Activated CD4-positive, alpha-beta T cell treated with anti-CD3 and anti-CD28 coated beads for 48 hours (primary cell): ENCODE measurements at regions not wholly inside any gene's neighbourhood (a gene's known extent, or its start where the extent isn't known, plus 50 kb on each side); places are given as distances from the start of the nearest gene placed in this dataset.
"Not testable (repeated sequence)": the region's sequence is repeated elsewhere in the genome, so short reads cannot be mapped to it uniquely, and the experiment has no call there.

Experiments
- DNase-seq: peaks from one replicate; pipeline ENCODE4 v3.0.0-alpha.2; 2020

DNA sequence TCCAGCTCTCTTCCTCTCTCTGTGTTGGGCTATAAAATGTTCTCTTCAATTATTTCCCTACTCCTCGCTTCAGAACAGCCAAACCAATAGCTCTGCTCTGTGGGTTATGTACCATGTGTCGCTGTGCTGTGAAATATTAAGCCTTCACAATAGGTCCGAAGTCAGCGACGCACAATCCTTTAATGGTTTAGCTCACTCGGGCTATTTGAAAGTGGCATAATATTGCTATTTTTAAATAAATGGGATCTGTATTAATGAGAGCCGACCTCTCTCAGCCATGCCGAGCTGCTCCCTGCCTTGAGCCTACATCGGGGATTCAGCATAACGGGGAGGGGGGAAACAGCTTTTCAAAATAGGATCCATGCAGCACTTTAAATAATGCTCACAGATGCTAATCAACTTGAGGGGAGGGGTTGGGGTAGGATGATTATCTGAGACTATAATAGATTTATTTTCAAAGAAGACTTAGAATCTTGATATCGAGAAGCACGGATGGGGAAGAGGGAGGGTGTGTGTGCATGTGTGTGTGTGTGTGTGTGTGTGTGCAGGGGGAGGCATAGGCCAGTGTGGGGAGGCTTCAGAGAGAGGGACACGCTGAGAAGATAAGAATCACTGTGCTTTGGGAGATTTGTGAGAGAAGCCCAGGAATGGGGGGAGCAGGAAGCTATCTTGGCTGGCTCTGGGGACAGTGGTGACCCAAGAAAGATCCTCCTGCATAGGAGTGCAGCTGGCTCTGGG is 271.5 kb downstream of the NXPE2 start:
- no peak for DNase-seq

DNA sequence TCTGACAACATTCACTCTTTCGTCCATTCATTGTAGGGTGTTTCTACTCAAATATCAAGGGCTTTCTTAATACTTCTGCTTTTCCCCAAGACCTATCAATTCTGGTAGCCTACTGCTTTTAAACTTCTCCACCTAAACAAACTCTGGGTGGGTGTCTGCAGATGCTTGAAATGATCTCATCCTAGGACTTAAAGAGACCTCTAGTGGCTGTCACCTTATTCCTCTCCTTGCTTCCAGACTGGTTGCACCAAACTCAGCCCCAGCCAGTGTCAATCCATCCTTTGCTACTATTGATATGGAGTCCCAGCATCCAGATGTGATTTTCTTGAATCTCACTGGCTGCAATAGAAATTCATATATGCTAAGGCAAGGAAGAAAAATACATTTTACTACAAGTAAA is 274.7 kb downstream of the NXPE2 start:
- DNase-seq = no peak

DNA sequence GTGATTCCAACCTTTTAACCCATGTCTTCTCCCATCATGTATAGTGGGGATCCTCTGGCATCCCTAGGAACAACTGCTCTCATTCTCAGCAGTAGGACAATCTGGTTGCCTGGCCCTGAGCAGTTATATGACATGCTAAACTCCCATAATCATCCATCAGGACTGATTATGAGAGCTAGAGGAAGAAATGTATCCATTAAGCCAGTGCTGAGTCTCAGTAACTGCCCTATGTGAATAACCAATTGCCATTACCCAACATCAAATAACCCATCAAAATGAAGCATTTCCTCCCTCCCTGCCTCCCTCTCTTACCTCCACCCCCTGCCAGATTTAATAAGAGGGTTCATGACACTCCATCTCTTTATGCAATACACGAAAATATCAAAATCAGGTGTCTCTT is 277.6 kb downstream of the NXPE2 start:
- DNase-seq = no peak

DNA sequence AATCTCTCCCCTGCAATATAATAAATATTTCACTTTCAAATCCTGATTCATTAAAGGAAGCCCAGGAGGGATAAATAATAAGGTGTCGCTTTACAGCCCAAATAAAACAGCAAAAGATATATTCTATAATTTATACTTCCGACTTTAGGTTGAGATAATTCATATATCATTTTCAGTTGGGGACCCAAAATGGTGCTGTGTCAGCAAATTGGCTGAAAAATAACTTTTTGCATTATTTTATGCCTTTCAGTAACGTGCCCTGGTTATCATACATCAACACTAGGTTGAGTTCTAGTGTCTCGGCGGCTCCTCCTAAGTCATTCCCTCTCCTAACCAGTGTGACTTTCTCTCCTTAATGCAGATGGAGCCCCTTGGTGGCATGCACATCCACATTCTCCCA is 278.2 kb downstream of the NXPE2 start:
- no peak for DNase-seq

DNA sequence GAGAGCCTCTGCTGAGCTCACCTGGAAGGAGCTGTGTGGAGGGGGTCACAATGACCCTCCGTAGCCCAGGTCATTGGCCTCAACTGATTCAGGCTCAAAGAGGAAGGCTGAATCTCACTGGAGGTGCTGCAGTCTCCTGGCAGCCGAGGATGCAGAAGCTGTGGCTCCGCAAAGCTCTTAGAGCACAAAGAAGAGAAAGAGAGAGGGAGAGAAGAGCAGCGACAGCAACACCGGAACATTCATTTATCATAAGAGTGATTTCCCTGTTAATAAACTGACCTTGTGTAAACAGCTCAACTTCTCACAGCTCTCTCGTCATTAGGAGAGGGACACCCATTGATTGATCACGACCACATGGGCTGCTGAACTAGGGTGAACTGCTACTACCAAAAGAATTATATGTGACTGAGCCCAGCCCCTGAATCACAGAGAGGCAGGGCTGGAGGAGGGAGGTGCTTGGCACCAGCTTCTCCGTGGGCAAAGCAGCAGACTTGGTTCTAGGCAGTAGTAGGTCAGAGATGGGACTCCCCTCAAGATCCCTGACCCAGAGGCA is 281.7 kb downstream of the NXPE2 start:
- no peak for DNase-seq

DNA sequence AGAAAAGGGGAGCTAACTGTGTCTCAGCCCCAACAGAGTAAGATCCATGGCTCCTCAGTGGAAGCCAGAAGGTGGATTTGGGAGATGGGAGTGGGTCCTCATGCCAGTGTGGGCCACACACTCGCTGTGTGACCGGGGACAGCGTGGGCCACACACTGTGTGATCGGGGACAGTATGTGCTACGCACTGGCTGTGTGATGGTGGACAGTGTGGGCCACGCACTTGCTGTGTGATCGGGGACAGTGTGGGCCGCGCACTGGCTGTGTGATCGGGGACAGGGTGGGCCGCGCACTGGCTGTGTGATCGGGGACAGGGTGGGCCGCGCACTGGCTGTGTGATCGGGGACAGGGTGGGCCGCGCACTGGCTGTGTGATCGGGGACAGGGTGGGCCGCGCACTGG is 282.5 kb downstream of the NXPE2 start:
- not testable (repeated sequence) for DNase-seq

DNA sequence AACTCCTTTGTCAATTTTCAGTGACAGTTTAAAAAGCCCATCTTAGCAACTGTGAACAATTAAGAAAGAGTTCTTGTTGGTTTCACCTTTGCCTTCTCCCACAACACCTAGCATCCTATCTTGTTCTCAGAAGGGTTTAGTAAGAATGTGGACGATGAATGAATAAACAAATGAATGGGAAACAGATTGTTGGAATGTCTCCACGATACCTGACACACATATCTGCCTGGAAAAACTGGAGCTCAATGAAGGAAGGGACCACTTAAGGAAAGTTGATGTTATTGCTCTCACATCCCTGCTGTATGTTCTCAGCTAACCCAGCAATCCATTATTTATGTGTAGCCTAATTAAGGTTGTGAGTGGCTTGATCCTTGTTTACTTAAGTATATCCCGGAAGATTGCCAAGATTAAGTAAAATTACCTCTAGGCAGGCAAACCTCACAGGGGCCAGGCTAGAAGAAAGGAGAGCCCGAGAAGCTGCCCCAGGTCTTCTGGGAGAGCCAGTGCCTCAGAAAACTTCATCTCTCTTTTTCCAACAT is 286.4 kb downstream of the NXPE2 start:
- no peak for DNase-seq

DNA sequence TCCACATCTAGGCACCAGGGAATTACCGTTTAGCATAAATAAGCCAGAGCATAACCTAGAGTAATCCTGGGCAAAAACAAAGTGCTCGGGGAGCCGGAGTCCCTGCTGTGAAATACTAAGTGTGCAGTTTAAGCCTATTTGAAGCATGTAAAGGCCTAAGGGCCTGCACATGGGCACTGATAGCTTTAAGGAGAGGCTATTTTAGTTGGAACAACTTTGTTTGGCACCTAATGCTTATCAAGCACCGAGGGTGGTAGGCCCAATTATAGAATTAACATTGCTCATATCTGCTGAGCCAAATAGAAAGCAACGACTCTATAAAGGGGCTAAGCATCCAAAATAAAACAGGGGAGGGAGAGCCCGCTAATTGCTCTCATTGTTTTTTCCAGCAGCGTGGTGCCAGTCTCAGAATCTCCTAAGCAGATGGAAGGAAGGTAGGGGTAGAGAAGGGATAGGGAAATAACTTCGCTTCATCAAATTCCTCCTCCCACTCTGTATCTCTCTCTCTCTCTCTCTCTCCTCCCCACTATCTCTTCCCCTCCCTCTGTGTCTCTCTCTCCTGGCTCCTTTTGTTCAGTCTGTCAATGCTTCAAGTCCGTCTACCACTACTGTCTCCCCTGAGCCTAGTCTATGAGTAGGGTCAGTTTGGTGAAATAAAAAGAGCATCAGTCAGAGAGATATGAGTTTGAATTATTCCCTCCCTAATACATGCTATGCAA is 292.8 kb downstream of the NXPE2 start:
- no peak for DNase-seq

DNA sequence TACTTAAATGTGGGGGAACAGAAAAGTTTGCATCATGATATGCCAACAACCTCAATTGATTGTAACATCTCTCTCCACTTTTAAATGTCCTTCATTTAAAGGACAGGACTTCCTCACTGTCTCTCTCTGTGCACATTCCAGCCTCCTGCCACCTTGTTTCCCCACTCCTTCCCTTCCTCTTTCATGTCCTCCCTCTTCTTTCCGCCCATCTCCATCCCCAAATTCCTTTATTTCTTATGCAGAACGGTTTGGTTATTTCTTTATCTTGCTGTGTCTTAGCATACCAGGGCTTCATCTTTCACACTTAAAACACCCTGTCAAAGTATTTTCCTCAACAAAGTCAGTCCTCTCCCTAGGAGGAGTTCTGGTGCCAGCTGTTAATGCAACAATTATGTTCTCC is 293.8 kb downstream of the NXPE2 start:
- no peak for DNase-seq

DNA sequence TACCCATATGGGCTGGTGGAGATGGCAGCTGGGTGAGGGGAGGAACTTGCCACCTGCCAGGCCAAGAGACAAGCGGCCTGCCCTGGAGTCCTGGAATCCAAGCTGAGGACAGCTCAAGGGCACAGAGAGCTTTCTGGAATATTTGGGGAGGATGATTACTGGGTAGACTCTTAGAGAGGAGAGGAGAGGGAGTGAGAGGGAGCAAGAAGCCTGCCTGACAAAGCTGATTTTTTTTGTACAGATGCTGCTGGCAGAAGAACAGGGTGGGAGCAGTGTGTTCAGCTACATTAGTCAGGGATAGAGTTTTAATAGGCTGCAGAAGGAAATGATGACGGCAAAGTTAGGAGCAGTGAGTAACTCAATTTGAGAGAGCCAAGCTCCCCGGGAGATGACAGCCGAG is 299.3 kb downstream of the NXPE2 start:
- DNase-seq = no peak

DNA sequence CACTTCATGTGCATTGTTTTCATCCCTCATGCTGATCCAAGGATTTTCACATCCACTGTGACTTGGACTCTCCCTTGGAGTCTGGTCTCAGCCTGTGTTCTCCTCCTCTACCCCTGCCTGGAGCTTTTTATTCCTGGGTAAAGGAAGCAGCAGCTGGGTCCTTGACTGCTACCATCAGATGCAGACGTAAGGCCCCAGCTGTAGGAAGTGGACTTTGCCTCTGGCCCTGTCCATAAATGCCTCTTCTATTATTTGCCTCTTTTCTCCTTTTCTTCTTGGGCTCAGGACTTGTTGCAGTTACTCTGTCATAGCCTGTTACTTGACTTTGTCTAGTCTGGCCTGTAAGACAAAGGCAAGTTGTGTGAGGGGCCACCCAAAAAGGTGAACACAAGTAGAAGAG is 303.8 kb downstream of the NXPE2 start:
- no peak for DNase-seq

DNA sequence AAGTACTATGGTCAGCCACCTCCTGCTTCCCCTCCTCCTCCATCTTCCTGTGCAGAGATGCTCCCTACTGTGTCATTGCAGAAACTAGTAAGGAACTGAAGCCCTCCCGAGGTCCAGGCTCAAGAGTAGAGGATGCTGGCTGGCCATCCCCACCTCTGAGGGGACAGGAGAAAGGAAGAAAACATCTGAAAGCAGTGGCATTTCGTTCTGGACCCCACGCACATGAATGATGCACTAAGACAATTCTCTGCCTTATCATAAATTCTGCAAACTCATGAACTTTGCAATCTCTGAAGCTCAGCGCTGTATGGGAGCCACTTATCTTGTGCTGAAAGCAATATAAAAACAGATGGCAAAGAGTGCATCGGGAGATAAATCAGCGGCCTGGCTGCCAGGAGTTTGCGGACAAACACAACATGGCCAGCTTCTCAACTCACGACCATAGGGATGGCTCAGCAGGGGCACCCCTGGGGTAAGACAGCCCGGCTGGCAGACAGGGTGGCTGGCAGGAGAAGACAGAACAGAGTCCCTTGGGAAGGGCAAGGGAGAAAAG is 306.4 kb downstream of the NXPE2 start:
- no peak for DNase-seq

DNA sequence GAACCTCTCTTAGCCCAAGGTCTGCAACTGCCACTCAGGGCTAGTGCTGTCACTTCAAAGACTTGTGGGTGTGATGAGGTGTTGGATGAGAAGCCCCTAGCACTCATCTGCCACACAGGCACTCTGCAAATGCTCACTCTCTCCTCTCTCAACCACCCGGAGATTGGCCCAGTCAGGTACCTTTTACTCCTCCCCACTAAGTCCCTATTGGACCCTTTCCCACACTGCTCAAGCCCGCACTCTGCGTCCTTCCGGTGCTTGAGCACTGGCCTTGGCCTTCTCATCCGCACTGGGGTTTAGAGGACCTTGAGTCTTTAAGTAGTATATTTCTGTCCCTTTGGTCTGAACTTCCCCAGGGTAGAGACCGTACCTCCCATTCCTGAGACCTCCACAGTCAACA is 308.0 kb downstream of the NXPE2 start:
- no peak for DNase-seq

DNA sequence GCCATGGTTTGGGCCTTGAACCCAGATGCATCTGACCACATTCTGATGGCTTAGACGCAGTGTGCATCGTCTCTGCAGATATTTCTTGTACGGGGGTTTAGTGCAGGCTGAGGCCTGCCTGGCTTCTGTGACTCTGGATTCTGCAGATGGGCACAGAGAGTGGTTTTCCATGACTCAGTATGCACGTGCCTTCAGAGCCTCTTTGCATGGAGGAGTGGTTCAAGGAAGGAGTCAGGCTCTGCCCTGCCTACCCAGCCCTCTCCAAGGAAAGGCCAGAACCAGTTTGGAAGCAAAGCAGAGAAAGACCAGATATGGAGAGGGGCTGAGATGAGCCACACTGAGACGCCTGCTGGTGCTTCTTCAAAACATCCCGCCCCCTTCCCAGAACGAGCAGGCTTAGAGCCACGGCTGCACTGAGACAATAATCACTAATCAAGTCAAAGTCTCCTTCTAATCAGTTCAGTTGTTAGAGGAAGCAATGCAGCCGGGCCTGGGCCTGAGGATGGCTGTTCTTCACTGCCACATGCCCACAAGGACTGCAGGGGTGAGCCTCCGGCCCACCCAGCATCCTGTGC is 308.9 kb downstream of the NXPE2 start:
- no peak for DNase-seq

DNA sequence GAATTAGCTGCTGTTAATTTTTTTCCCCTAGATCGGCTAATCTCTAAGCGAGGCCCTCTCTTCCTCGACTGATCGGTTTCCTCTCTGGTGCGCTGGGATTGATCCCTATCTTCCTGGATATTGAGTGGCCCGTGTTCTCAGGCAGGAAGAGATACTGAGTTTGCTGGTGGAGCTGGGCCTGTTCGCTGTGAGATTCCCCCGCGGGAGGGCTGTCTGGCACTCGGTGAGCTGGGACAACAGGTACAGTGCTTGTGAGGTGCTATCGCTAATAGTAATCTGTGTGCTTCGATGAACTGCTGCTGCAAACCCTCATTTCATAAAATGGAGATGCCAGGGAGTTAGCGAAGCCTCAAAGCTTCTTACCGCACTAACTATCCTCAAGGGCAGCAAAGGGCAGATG is 310.3 kb downstream of the NXPE2 start:
- no peak for DNase-seq

DNA sequence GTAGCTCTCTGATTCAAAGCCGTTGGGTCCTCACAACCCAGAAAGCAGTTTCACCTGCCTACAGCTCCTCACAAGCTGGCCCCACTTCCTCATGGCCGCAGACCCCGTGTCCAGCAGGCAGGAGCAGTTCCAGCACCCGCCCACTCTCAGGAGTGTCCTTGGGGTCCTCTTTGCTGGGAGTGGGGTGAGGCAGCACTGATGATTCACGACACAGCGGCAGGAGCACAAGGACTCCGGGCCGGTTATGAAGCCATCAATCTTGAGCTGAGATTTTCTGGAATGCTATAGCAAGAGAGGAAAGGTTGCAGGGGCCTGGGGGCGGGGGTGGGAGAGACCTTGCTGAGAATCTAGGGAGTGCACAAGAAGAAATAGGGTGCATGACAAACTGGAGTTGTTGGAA is 311.2 kb downstream of the NXPE2 start:
- no peak for DNase-seq

DNA sequence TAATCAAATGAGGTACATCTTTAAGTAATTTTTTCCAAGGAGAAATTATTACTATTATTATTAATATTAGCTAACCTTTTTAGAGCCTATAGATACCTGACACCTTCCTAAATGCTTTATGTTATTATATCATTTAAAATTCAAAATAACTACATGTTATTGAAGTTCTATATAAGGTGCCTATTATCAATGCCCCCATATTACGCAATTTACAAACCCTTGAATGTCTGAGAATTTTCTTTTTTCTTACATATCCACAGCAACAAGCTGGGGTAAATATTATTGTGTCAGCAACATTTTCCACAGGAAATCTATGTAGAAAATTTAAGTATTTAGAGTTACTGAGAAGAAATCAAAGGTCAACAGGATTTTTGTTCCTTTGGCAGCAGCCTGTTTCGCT is 327.3 kb downstream of the NXPE2 start:
- DNase-seq = no peak

DNA sequence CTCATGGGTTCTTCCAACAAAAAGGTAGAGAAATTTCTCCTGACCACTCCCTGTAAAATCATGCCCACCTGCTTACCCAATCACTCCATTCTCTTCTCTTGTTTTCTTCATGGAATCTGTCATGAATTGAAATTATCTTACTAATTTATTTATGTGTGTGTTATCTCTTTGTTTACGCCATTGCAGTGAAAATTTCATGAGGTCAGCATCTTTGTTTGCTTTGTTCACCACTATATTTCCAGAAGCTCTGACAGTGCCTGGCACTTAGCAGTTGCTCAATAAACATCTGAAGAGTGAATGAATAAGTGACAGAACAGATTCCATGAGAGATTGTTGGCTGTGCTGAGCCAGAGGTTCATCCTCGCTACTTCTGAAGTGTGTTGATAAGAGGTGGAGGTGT is 329.5 kb downstream of the NXPE2 start:
- DNase-seq = no peak

DNA sequence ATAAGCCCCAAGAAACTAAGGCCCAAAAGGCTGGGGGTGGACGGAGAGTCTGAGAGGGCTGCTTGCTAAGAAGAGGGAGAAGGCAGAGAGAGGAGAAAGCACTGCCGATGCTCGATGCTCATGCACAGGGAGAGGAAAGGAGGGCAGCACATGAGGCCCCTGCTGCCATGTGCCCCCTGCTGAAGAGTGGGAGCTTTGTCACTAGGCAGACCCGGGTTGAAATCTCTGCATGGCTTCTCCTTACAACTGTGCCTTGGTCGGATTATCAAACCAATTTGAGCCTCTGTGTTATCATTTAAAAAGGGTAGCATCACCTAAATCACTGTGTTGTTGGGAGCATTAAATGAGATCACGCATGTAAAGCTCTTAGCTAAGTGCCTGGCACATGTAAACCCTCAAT is 330.5 kb downstream of the NXPE2 start:
- no peak for DNase-seq

DNA sequence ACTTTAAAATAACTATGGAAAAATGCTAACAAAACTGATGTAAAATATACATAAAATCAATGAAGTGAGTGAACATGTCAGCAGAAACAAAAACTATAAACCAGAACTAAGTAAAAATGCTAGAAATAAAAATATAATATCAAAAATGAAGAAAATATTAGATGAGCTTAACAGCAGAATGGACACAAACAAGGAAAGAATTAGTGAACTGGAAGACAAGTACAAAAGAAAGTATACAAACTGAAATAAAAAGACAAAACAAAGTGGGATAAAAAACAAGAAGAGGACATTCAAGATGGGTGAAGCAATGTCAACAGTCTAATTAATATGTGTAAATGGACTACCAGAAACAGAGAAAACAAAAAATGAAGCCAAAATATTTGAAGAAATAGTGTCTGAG is 339.2 kb downstream of the NXPE2 start:
- no peak for DNase-seq

DNA sequence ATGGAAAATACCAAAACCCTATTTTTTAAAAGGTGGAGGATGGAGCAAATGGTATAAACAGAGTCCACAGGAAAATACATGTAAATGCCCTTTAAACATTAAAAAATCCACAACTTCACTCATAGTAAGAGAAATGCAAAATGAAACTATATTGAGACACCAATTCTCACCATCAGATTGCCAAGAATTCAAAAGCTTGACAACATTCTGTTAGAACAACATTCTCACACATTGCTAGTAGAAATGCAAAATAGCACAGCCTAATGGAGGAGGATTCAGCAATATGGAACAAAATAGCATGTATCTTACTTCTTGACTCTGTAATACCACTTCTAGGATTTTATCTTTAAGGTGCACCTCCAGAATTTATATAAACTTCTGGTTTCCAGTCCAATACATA is 351.8 kb downstream of the NXPE2 start:
- no peak for DNase-seq

DNA sequence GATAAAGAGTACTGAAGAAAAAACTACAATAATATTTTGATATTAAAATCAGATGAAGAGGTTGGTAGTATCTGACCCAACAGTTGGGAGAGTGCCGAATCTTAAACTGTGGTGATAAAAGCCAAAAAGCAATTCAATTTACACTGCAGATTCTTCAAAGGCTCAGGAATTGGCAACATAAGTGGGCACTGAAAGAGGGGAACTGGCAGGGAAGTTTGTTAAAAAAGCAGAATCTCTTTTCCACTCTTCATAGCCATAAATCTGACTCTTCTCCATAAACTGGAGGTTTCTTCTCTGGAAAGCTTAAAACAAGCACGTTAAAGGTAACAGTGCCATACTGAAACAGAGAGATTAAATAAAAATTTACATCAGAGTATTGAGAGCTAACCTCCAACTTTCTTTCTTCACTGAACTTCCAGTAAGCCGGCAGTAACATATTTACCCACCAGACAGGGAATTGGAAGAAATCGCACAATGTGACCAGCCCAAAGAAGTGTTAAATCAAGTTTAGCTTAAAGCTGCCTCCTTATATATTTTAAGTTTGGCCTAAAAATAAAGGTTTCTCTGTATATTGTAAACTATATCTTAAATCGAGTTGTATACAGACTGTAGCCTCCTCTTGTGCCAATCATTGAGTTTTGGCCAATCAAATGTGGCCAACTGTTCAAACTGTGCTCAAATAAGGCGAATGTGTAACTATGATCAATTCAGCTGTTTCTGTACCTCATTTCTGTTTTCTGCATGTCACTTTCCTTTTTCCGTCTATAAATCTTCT is 358.3 kb downstream of the NXPE2 start:
- no peak for DNase-seq

DNA sequence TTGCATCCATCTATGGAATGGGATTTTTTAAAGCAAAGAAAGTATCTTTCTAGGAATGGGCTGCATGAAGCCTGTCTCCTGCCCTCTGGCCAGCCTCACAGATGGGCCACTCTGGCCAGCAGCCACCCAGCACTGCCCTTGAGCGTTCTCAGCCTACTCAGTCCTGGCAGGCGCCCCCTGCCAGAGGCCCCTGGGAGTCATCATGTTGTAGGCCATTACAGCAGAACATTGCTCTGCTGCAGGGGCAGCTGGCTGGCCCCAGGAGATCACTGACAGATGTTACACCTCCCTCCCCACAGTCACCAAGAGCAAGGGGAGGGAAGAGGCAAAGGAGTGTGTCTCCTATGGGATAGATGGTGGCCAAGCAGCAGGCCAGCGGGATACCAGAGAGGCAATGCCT is 363.7 kb downstream of the NXPE2 start:
- no peak for DNase-seq
